SK-N-SH treated with all-trans-retinoic acid at 6 μM for 48 hours (cell line): ENCODE measurements at regions not wholly inside any gene's neighbourhood (a gene's known extent, or its start where the extent isn't known, plus 50 kb on each side); places are given as distances from the start of the nearest gene placed in this dataset.

Source experiments
- ATAC-seq: fragments of 200-7000 bp; cut with Tn5 transposase; 3 replicates; pipeline ENCODE4 v1.9.1; 2020; ENCODE audit warnings: mild to moderate bottlenecking, moderate library complexity
- ARNTL ChIP-seq: fragments of 450-650 bp; formaldehyde crosslinking; IDR thresholded peaks from 2 replicates; pipeline ENCODE4 v1.5.0; 2020; ENCODE audit warnings: low read depth, mild to moderate bottlenecking, moderate library complexity, borderline replicate concordance
- CSDC2 ChIP-seq: fragments of 250-450 bp; sonication (Bioruptor Pico); IDR thresholded peaks from 2 replicates; pipeline ENCODE4 v1.5.0; 2020; ENCODE audit warnings: mild to moderate bottlenecking, moderate library complexity
- GLIS3 ChIP-seq: fragments of 250-450 bp; sonication (Bioruptor Pico); IDR thresholded peaks from 2 replicates; pipeline ENCODE4 v1.5.0; 2020; ENCODE audit warnings: mild to moderate bottlenecking, moderate library complexity
- ISL1 ChIP-seq: fragments of 250-450 bp; sonication (Bioruptor Pico); IDR thresholded peaks from 2 replicates; pipeline ENCODE4 v2.1.2; 2022; ENCODE audit warnings: mild to moderate bottlenecking, moderate library complexity
- RARB ChIP-seq: fragments of 250-450 bp; sonication (Bioruptor Pico); IDR thresholded peaks from 2 replicates; pipeline ENCODE4 v1.8.0; 2021; ENCODE audit warnings: mild to moderate bottlenecking, moderate library complexity
- SNAI2 ChIP-seq: fragments of 250-450 bp; sonication (Bioruptor Pico); IDR thresholded peaks from 2 replicates; pipeline ENCODE4 v1.5.0; 2020; ENCODE audit warnings: mild to moderate bottlenecking, moderate library complexity
- TCF4 ChIP-seq: fragments of 250-450 bp; sonication (Bioruptor Pico); IDR thresholded peaks from 2 replicates; pipeline ENCODE4 v1.8.0; 2021; ENCODE audit warnings: mild to moderate bottlenecking, moderate library complexity, borderline replicate concordance
- TOX ChIP-seq: fragments of 250-450 bp; sonication (Bioruptor Pico); IDR thresholded peaks from 2 replicates; pipeline ENCODE4 v1.8.0; 2021; ENCODE audit warnings: mild to moderate bottlenecking, moderate library complexity, borderline replicate concordance
- ZC3H10 ChIP-seq: fragments of 250-450 bp; sonication (Bioruptor Pico); IDR thresholded peaks from 2 replicates; pipeline ENCODE4 v1.5.1; 2021; ENCODE audit warnings: mild to moderate bottlenecking, moderate library complexity
- ZFP3 ChIP-seq: fragments of 250-450 bp; sonication (Bioruptor Pico); IDR thresholded peaks from 2 replicates; pipeline ENCODE4 v1.5.0; 2020; ENCODE audit warnings: mild to moderate bottlenecking, moderate library complexity
- ZFP30 ChIP-seq: fragments of 450-650 bp; formaldehyde crosslinking; IDR thresholded peaks from 2 replicates; pipeline ENCODE4 v1.5.0; 2022; ENCODE audit warnings: mild to moderate bottlenecking, moderate library complexity
- ZNF565 ChIP-seq: fragments of 450-650 bp; formaldehyde crosslinking; conservative IDR thresholded peaks from 2 replicates; pipeline ENCODE4 v1.5.0; 2020; ENCODE audit warnings: low read depth, mild to moderate bottlenecking, moderate library complexity
- ZNF70 ChIP-seq: fragments of 450-650 bp; formaldehyde crosslinking; IDR thresholded peaks from 2 replicates; pipeline ENCODE4 v1.5.0; 2020; ENCODE audit warnings: mild to moderate bottlenecking, moderate library complexity
- TF ChIP-seq, protein P1 (sequence below): fragments of 250-450 bp; sonication (Bioruptor Pico); IDR thresholded peaks from 2 replicates; pipeline ENCODE4 v1.8.0; 2020; ENCODE audit warnings: mild to moderate bottlenecking, moderate library complexity, borderline replicate concordance
- TF ChIP-seq, protein P2 (sequence below): fragments of 250-450 bp; sonication (Bioruptor Pico); IDR thresholded peaks from 2 replicates; pipeline ENCODE4 v1.5.1; 2021; ENCODE audit warnings: mild to moderate bottlenecking, moderate library complexity
- TF ChIP-seq, protein P3 (sequence below): fragments of 250-450 bp; sonication (Bioruptor Pico); IDR thresholded peaks from 2 replicates; pipeline ENCODE4 v1.5.0; 2020; ENCODE audit warnings: mild to moderate bottlenecking, moderate library complexity
- TF ChIP-seq, protein P4 (sequence below): fragments of 250-450 bp; sonication (Bioruptor Pico); IDR thresholded peaks from 2 replicates; pipeline ENCODE4 v1.8.0; 2021; ENCODE audit warnings: low read depth, mild to moderate bottlenecking, moderate library complexity, borderline replicate concordance
- TF ChIP-seq, protein P5 (sequence below): fragments of 250-450 bp; sonication (Bioruptor Pico); IDR thresholded peaks from 2 replicates; pipeline ENCODE4 v1.5.1; 2020; ENCODE audit warnings: low read depth, mild to moderate bottlenecking, moderate library complexity

DNA sequence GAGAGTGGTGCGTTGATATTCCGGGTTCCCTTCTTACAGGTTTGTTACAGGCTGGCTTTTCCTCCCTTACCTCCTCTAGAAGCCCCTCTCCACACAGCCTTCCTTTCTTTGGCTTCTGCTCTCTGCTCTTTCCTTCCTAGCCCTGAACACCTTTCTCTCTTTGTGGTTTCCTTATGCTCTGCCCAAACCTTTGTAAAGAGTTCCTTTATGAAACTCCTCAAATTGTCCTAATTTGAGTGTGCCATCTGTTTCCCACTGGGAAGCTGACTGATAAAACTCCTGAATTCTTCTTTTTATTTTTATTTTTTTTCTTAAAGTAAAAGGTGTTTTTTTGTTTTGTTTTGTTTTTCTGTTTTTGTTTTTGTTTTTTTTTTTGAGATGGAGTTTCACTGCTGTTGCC is 60.1 kb upstream of the OTX2 start (continued):
- TF ChIP-seq, protein P1, sequence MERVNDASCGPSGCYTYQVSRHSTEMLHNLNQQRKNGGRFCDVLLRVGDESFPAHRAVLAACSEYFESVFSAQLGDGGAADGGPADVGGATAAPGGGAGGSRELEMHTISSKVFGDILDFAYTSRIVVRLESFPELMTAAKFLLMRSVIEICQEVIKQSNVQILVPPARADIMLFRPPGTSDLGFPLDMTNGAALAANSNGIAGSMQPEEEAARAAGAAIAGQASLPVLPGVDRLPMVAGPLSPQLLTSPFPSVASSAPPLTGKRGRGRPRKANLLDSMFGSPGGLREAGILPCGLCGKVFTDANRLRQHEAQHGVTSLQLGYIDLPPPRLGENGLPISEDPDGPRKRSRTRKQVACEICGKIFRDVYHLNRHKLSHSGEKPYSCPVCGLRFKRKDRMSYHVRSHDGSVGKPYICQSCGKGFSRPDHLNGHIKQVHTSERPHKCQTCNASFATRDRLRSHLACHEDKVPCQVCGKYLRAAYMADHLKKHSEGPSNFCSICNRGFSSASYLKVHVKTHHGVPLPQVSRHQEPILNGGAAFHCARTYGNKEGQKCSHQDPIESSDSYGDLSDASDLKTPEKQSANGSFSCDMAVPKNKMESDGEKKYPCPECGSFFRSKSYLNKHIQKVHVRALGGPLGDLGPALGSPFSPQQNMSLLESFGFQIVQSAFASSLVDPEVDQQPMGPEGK (CRISPR knock-in tag), result no peak
- TF ChIP-seq ZNF565 (CRISPR knock-in tag) (no peak), GLIS3 (CRISPR knock-in tag) (no peak), TCF4 (CRISPR knock-in tag) (no peak), ARNTL (no peak), SNAI2 (CRISPR knock-in tag) (no peak), ISL1 (CRISPR knock-in tag) (no peak), CSDC2 (no peak)
- TF ChIP-seq, protein P2, sequence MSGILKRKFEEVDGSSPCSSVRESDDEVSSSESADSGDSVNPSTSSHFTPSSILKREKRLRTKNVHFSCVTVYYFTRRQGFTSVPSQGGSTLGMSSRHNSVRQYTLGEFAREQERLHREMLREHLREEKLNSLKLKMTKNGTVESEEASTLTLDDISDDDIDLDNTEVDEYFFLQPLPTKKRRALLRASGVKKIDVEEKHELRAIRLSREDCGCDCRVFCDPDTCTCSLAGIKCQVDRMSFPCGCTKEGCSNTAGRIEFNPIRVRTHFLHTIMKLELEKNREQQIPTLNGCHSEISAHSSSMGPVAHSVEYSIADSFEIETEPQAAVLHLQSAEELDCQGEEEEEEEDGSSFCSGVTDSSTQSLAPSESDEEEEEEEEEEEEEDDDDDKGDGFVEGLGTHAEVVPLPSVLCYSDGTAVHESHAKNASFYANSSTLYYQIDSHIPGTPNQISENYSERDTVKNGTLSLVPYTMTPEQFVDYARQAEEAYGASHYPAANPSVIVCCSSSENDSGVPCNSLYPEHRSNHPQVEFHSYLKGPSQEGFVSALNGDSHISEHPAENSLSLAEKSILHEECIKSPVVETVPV (CRISPR knock-in tag), result no peak

DNA sequence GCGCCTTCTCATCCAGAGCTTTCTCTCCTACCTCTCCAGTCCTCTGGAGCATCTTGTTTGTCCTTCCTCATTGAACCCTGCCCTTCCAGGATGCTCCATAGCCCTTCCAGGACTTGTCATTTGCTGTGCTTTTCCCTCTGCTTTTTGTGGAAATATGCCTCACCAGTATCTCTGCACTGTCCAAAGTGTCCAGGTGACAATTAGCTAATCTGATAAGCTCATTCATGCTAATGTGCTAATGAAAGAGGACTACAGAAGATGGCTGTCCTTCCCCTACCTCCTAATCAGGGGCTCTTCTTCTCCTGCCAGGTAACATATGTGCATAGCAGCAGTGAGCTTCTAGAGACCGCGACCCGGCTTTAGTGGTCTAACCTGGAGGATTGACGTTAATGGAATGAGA is 58.4 kb upstream of the OTX2 start:
- ATAC-seq, result no peak
- no peak for TF ChIP-seq ZFP30
- TF ChIP-seq, protein P1 (CRISPR knock-in tag), result no peak
- no peak for TF ChIP-seq ARNTL
- TF ChIP-seq, protein P2 (CRISPR knock-in tag), result no peak
- TF ChIP-seq SNAI2 (CRISPR knock-in tag), result no peak
- TF ChIP-seq ZNF70 (CRISPR knock-in tag), result no peak
- TF ChIP-seq RARB, result no peak
- no peak for TF ChIP-seq ZFP3
- TF ChIP-seq, protein P3, sequence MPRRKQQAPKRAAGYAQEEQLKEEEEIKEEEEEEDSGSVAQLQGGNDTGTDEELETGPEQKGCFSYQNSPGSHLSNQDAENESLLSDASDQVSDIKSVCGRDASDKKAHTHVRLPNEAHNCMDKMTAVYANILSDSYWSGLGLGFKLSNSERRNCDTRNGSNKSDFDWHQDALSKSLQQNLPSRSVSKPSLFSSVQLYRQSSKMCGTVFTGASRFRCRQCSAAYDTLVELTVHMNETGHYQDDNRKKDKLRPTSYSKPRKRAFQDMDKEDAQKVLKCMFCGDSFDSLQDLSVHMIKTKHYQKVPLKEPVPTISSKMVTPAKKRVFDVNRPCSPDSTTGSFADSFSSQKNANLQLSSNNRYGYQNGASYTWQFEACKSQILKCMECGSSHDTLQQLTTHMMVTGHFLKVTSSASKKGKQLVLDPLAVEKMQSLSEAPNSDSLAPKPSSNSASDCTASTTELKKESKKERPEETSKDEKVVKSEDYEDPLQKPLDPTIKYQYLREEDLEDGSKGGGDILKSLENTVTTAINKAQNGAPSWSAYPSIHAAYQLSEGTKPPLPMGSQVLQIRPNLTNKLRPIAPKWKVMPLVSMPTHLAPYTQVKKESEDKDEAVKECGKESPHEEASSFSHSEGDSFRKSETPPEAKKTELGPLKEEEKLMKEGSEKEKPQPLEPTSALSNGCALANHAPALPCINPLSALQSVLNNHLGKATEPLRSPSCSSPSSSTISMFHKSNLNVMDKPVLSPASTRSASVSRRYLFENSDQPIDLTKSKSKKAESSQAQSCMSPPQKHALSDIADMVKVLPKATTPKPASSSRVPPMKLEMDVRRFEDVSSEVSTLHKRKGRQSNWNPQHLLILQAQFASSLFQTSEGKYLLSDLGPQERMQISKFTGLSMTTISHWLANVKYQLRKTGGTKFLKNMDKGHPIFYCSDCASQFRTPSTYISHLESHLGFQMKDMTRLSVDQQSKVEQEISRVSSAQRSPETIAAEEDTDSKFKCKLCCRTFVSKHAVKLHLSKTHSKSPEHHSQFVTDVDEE (CRISPR knock-in tag), result no peak
- TF ChIP-seq ZNF565 (CRISPR knock-in tag), result no peak
- TF ChIP-seq, protein P4, sequence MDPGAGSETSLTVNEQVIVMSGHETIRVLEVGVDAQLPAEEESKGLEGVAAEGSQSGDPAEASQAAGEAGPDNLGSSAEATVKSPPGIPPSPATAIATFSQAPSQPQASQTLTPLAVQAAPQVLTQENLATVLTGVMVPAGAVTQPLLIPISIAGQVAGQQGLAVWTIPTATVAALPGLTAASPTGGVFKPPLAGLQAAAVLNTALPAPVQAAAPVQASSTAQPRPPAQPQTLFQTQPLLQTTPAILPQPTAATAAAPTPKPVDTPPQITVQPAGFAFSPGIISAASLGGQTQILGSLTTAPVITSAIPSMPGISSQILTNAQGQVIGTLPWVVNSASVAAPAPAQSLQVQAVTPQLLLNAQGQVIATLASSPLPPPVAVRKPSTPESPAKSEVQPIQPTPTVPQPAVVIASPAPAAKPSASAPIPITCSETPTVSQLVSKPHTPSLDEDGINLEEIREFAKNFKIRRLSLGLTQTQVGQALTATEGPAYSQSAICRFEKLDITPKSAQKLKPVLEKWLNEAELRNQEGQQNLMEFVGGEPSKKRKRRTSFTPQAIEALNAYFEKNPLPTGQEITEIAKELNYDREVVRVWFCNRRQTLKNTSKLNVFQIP (CRISPR knock-in tag), result no peak
- TF ChIP-seq, protein P5, sequence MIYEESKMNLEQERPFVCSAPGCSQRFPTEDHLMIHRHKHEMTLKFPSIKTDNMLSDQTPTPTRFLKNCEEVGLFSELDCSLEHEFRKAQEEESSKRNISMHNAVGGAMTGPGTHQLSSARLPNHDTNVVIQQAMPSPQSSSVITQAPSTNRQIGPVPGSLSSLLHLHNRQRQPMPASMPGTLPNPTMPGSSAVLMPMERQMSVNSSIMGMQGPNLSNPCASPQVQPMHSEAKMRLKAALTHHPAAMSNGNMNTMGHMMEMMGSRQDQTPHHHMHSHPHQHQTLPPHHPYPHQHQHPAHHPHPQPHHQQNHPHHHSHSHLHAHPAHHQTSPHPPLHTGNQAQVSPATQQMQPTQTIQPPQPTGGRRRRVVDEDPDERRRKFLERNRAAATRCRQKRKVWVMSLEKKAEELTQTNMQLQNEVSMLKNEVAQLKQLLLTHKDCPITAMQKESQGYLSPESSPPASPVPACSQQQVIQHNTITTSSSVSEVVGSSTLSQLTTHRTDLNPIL (CRISPR knock-in tag), result no peak
- TF ChIP-seq TOX (CRISPR knock-in tag), result no peak
- TF ChIP-seq ZC3H10 (CRISPR knock-in tag), result no peak
